HCT116 (cell line): ENCODE measurements at regions not wholly inside any gene's neighbourhood (a gene's known extent, or its start where the extent isn't known, plus 50 kb on each side); places are given as distances from the start of the nearest gene placed in this dataset.

Source experiments
- ATAC-seq: fragments of 200-7000 bp; cut with Tn5 transposase; 2 replicates; pipeline ENCODE4 v1.9.1; 2020; ENCODE audit warnings: mild to moderate bottlenecking, moderate library complexity
- BruUV-seq: library from RNA; stranded (reverse); fragments of 400-500 nt; replicated peaks from 2 replicates; lab custom pipeline; 2021; lab: Mats Ljungman, UMichigan
- CTCF ChIA-PET: fragments of 300-600 bp; sonication (Branson Sonifier 250); formaldehyde crosslinking; loops from one replicate; lab custom pipeline; 2021; ENCODE audit warnings: antibody characterized with exemption; lab: Charles Lee
- POLR2A ChIA-PET: fragments of 300-600, 350-600 bp; sonication (Branson Sonifier 250); formaldehyde crosslinking; loops from one replicate; lab custom pipeline; 2021; ENCODE audit warnings: antibody characterized with exemption; lab: Charles Lee
- RAD21 ChIA-PET, 2 experiments: fragments of 300-600 bp; sonication (Branson Sonifier 250); formaldehyde crosslinking; loops; one replicate each; lab custom pipeline; 2023; ENCODE audit warnings: low total read pairs in 2 of 2; ENCODE audit not compliant: uncharacterized antibody in 2 of 2, unreplicated experiment in 2 of 2, low non-redundant PET in 1 of 2; lab: Charles Lee
- DNase-seq: peaks from one replicate; pipeline ENCODE4 v3.0.0-alpha.2; 2010; ENCODE audit warnings: low read depth, low spot score
- H2AFZ ChIP-seq: fragments of 200-600 bp; shearing (Covaris generic), sonication (generic); 2 replicates; pipeline ENCODE4 v1.6.1; 2017; ENCODE audit warnings: low read depth, mixed run types, mixed read lengths, antibody characterized with exemption, low read length; ENCODE audit not compliant: poor library complexity, severe bottlenecking
- H3K27ac ChIP-seq: 2 replicates; pipeline ENCODE4 v1.5.1; 2012; ENCODE audit warnings: low read depth, low read length
- H3K27me3 ChIP-seq: fragments of 200-600 bp; sonication (generic); 2 replicates; pipeline ENCODE4 v1.6.1; 2016; ENCODE audit warnings: mixed run types, low read length, mixed read lengths; ENCODE audit not compliant: insufficient read depth
- H3K36me3 ChIP-seq, 2 experiments: fragments of 200-500 bp in 1 of 2; fragments of 200-600 bp in 1 of 2; sonication (Bioruptor generic) in 1 of 2; sonication (generic) in 1 of 2; 2 replicates each; pipeline versions ENCODE4 v1.5.1 to v1.6.1; 2014 to 2016; ENCODE audit warnings: low read length in 2 of 2, inconsistent platforms in 1 of 2, mixed read lengths in 1 of 2, mixed run types in 1 of 2; ENCODE audit not compliant: insufficient read depth in 2 of 2, control insufficient read depth in 1 of 2
- H3K4me1 ChIP-seq, 2 experiments: fragments of 200-600 bp in 1 of 2; sonication (generic) in 1 of 2; 2 replicates each; pipeline versions ENCODE4 v1.5.1 to v1.6.1; 2012 to 2017; ENCODE audit warnings: low read length in 2 of 2, inconsistent platforms in 1 of 2, mild to moderate bottlenecking in 1 of 2, mixed read lengths in 1 of 2, mixed run types in 1 of 2, moderate library complexity in 1 of 2; ENCODE audit not compliant: insufficient read depth in 2 of 2, control insufficient read depth in 1 of 2
- H3K4me2 ChIP-seq: fragments of 200-600 bp; sonication (generic); 2 replicates; pipeline ENCODE4 v1.6.1; 2017; ENCODE audit warnings: mixed run types, low read length, mixed read lengths
- H3K4me3 ChIP-seq, 2 experiments: fragments of 200-600 bp in 1 of 2; sonication (generic) in 1 of 2; replicated peaks in 1 of 2; 2 replicates each; pipeline ENCODE4 v1.5.1; 2011 to 2016; ENCODE audit warnings: low read length in 2 of 2, control low read depth in 1 of 2, low read depth in 1 of 2, mild to moderate bottlenecking in 1 of 2, mixed read lengths in 1 of 2, mixed run types in 1 of 2
- H3K79me2 ChIP-seq: fragments of 200-600 bp; sonication (generic); 2 replicates; pipeline ENCODE4 v1.6.1; 2017; ENCODE audit warnings: mild to moderate bottlenecking, mixed run types, low read length, moderate library complexity, mixed read lengths; ENCODE audit not compliant: insufficient read depth
- H3K9ac ChIP-seq: fragments of 200-600 bp; sonication (generic); 2 replicates; pipeline ENCODE4 v1.6.1; 2016; ENCODE audit warnings: low read length, mixed read lengths
- H3K9me2 ChIP-seq: fragments of 200-600 bp; sonication (generic), shearing (Covaris generic); 2 replicates; pipeline ENCODE4 v1.6.1; 2017; ENCODE audit warnings: mixed run types, mild to moderate bottlenecking, moderate library complexity; ENCODE audit not compliant: insufficient read depth
- H3K9me3 ChIP-seq, 2 experiments: fragments of 200-500 bp in 1 of 2; fragments of 200-600 bp in 1 of 2; sonication (Bioruptor generic) in 1 of 2; sonication (generic) in 1 of 2; 2 replicates each; pipeline ENCODE4 v1.6.1; 2014 to 2017; ENCODE audit warnings: low read length in 2 of 2, mixed read lengths in 2 of 2, inconsistent platforms in 1 of 2, low read depth in 1 of 2, mild to moderate bottlenecking in 1 of 2, mixed run types in 1 of 2, moderate library complexity in 1 of 2; ENCODE audit not compliant: control insufficient read depth in 1 of 2, insufficient read depth in 1 of 2
- H4K20me1 ChIP-seq: fragments of 200-600 bp; sonication (generic), shearing (Covaris generic); 2 replicates; pipeline ENCODE4 v1.6.1; 2017; ENCODE audit warnings: mixed run types, mild to moderate bottlenecking, moderate library complexity; ENCODE audit not compliant: insufficient read depth
- EGR1 ChIP-seq: IDR thresholded peaks from 2 replicates; pipeline ENCODE4 v1.6.1; 2012; ENCODE audit warnings: low read depth
- EZH2phosphoT487 ChIP-seq: fragments of 200-600 bp; IDR thresholded peaks from 2 replicates; pipeline ENCODE4 v1.6.1; 2018; ENCODE audit warnings: antibody characterized with exemption, borderline replicate concordance
- SIN3A ChIP-seq: IDR thresholded peaks from 2 replicates; pipeline ENCODE4 v1.6.1; 2012; ENCODE audit warnings: low read depth
- SRF ChIP-seq: IDR thresholded peaks from 2 replicates; pipeline ENCODE4 v1.6.1; 2012; ENCODE audit warnings: low read depth
- TCF7L2 ChIP-seq: IDR thresholded peaks from 2 replicates; pipeline ENCODE4 v1.7.0; 2011; ENCODE audit warnings: borderline replicate concordance, inconsistent platforms; ENCODE audit not compliant: insufficient read depth, insufficient read length; ENCODE audit errors: extremely low read depth
- YY1 ChIP-seq: IDR thresholded peaks from 2 replicates; pipeline ENCODE4 v1.6.1; 2011; ENCODE audit warnings: low read length, low read depth, moderate library complexity, mild to moderate bottlenecking; ENCODE audit not compliant: insufficient replicate concordance; ENCODE audit errors: extremely low read depth
- ZBTB33 ChIP-seq: IDR thresholded peaks from 2 replicates; pipeline ENCODE4 v1.6.1; 2011; ENCODE audit warnings: mild to moderate bottlenecking, low read length, moderate library complexity; ENCODE audit not compliant: insufficient replicate concordance; ENCODE audit errors: extremely low read depth
- ZNF274 ChIP-seq: fragments of 200-500 bp; sonication (Bioruptor generic); IDR thresholded peaks from 2 replicates; pipeline ENCODE4 v1.6.1; 2014; ENCODE audit warnings: mild to moderate bottlenecking, low read depth, low read length, inconsistent platforms
- intact Hi-C: fragments of 100-400 bp; cut with micrococcal nuclease; formaldehyde crosslinking; loops from 2 replicates; pipeline ENCODE4 v1.10.0; 2022

DNA sequence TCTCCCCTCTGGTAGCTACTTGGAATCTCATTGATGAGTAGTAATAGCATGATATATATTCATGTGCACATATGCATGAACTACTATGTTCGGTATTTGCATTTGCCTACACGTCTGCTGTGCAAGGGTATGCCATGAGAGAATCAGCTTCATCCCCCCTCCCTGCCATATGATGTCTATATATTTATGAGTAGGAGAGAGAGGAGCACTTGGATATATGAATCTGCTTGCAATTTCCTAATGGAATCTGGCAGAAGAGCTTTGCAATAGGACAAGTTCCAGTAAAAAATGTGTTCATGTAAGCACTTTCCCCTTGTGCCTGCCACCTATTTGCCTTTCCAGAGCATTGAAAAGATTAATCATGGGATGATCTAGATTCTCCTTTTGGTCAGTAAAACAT, 76.2 kb upstream of the BACH2 start:
- no peaks in the 10 kb centered on the region for H3K27me3 ChIP-seq
- RAD21 ChIA-PET: no interaction called here
- POLR2A ChIA-PET: no interaction called here
- H3K4me1 ChIP-seq: peaks cover 14 to 36% of the 10 kb centered on the region in 2 experiments
- H3K9ac ChIP-seq: no peak overlapping the region
- H3K9me3 ChIP-seq: no peaks in the 10 kb centered on the region
- no peaks in the 10 kb centered on the region for H3K79me2 ChIP-seq
- CTCF ChIA-PET: no interaction called here
- no TSS peak for BruUV-seq
- no peaks in the 10 kb centered on the region for H4K20me1 ChIP-seq
- DNase-seq (no peak), ATAC-seq (no peak)
- no peaks in the 10 kb centered on the region; a peak in 1 of 4 replicates for H3K36me3 ChIP-seq
- no peak overlapping the region for H3K4me3 ChIP-seq
- TF ChIP-seq ZBTB33 (no peak), YY1 (no peak), SRF (no peak), EGR1 (no peak), SIN3A (no peak), ZNF274 (no peak), EZH2phosphoT487 (no peak), TCF7L2 (no peak)
- no peak overlapping the region for H3K27ac ChIP-seq
- no peak overlapping the region for H2AFZ ChIP-seq
- intact Hi-C loops: no loop called here
- H3K4me2 ChIP-seq: no peak overlapping the region
- H3K9me2 ChIP-seq: no peaks in the 10 kb centered on the region
